OCI-LY3 (cell line): ENCODE measurements at regions not wholly inside any gene's neighbourhood (a gene's known extent, or its start where the extent isn't known, plus 50 kb on each side); places are given as distances from the start of the nearest gene placed in this dataset.
"Not testable (repeated sequence)": the region's sequence is repeated elsewhere in the genome, so short reads cannot be mapped to it uniquely, and the experiment has no call there.

ENCODE experiments used
- H2AFZ ChIP-seq: fragments of 200-600, 300-600 bp; shearing (Covaris generic); 2 replicates; pipeline ENCODE4 v1.6.0; 2014; ENCODE audit warnings: antibody characterized with exemption, low read depth, low read length
- H3K27ac ChIP-seq: fragments of 200-600, 300-600 bp; sonication (generic); 2 replicates; pipeline ENCODE4 v1.5.1; 2014; ENCODE audit warnings: mild to moderate bottlenecking, low read length, moderate library complexity, mixed read lengths
- H3K27me3 ChIP-seq: fragments of 200-600, 300-600 bp; sonication (generic); 2 replicates; pipeline ENCODE4 v1.6.1; 2014; ENCODE audit warnings: low read depth, low read length, mixed read lengths
- H3K36me3 ChIP-seq: fragments of 200-600, 300-600 bp; sonication (generic); replicated peaks from 2 replicates; pipeline ENCODE3; 2014; ENCODE audit warnings: low read depth, low read length, mixed read lengths
- H3K4me1 ChIP-seq: fragments of 300-600, 200-600 bp; sonication (generic); 2 replicates; pipeline ENCODE4 v1.6.1; 2014; ENCODE audit warnings: low read length, mixed read lengths
- H3K4me2 ChIP-seq: fragments of 200-600, 300-600 bp; sonication (generic); 2 replicates; pipeline ENCODE4 v1.6.1; 2014; ENCODE audit warnings: low read length, mixed read lengths
- H3K4me3 ChIP-seq: fragments of 300-600, 200-600 bp; sonication (generic); 2 replicates; pipeline ENCODE4 v1.5.1; 2014; ENCODE audit warnings: antibody characterized with exemption, mild to moderate bottlenecking, low read length, moderate library complexity
- H3K79me2 ChIP-seq: fragments of 300-600, 200-600 bp; shearing (Covaris generic); 2 replicates; pipeline ENCODE4 v1.6.1; 2014; ENCODE audit warnings: mild to moderate bottlenecking, low read length, mixed read lengths
- H3K9ac ChIP-seq: fragments of 300-600, 200-600 bp; shearing (Covaris generic); 2 replicates; pipeline ENCODE4 v1.6.0; 2014; ENCODE audit warnings: mild to moderate bottlenecking, low read length, moderate library complexity
- H3K9me3 ChIP-seq: fragments of 200-600, 300-600 bp; shearing (Covaris generic); 2 replicates; pipeline ENCODE4 v1.6.1; 2014; ENCODE audit warnings: low read length, mixed read lengths; ENCODE audit not compliant: insufficient read depth
- H4K20me1 ChIP-seq: fragments of 200-600, 300-600 bp; sonication (generic); 2 replicates; pipeline ENCODE4 v1.6.1; 2016; ENCODE audit warnings: low read length, mixed read lengths; ENCODE audit not compliant: insufficient read depth
- CTCF ChIP-seq: fragments of 200-600, 300-600 bp; sonication (generic); IDR thresholded peaks from 2 replicates; pipeline ENCODE4 v1.5.1; 2014; ENCODE audit warnings: antibody characterized with exemption, low read length, low read depth
- EZH2phosphoT487 ChIP-seq: fragments of 200-600 bp; shearing (Covaris generic); IDR thresholded peaks from 2 replicates; pipeline ENCODE4 v1.6.1; 2018; ENCODE audit warnings: antibody characterized with exemption, mixed run types, low read depth

- no peak overlapping the region for H3K4me3 ChIP-seq
- no peaks in the 10 kb centered on the region for H3K79me2 ChIP-seq
- no peaks in the 10 kb centered on the region for H3K4me1 ChIP-seq
- H3K36me3 ChIP-seq = no peaks in the 10 kb centered on the region
- no peaks in the 10 kb centered on the region for H3K9me3 ChIP-seq
- H3K9ac ChIP-seq = no peak overlapping the region
- H3K27ac ChIP-seq = no peak overlapping the region
- no peak overlapping the region for H2AFZ ChIP-seq
- TF ChIP-seq CTCF (no peak), EZH2phosphoT487 (no peak)
- H3K27me3 ChIP-seq = no peaks in the 10 kb centered on the region
- H3K4me2 ChIP-seq = no peak overlapping the region
- no peaks in the 10 kb centered on the region for H4K20me1 ChIP-seq
Measured at GRCh38 chr10:78464118-78464855, 430.6 kb downstream of the RPS24 start.

GRCh38 chr10:78464856-78465267 lies 431.2 kb downstream of the RPS24 start:
- H3K36me3 ChIP-seq = no peaks in the 10 kb centered on the region
- H3K27ac ChIP-seq = no peak overlapping the region
- no peak overlapping the region for H2AFZ ChIP-seq
- H3K4me1 ChIP-seq = no peaks in the 10 kb centered on the region
- no peak for TF ChIP-seq CTCF
- no peak for TF ChIP-seq EZH2phosphoT487
- H3K4me3 ChIP-seq = no peak overlapping the region
- no peaks in the 10 kb centered on the region for H3K79me2 ChIP-seq
- no peak overlapping the region for H3K4me2 ChIP-seq
- no peaks in the 10 kb centered on the region for H3K9me3 ChIP-seq
- H4K20me1 ChIP-seq = no peaks in the 10 kb centered on the region
- no peaks in the 10 kb centered on the region for H3K27me3 ChIP-seq
- H3K9ac ChIP-seq = no peak overlapping the region

- H3K9me3 ChIP-seq = no peaks in the 10 kb centered on the region
- H3K4me1 ChIP-seq = no peaks in the 10 kb centered on the region
- TF ChIP-seq CTCF (no peak), EZH2phosphoT487 (no peak)
- H3K9ac ChIP-seq = no peak overlapping the region
- H3K36me3 ChIP-seq = no peaks in the 10 kb centered on the region
- H3K27ac ChIP-seq = no peak overlapping the region
- H3K4me3 ChIP-seq = no peak overlapping the region
- no peaks in the 10 kb centered on the region for H4K20me1 ChIP-seq
- H3K79me2 ChIP-seq = no peaks in the 10 kb centered on the region
- no peak overlapping the region for H3K4me2 ChIP-seq
- no peak overlapping the region for H2AFZ ChIP-seq
- H3K27me3 ChIP-seq = no peaks in the 10 kb centered on the region
Measured at GRCh38 chr10:78465431-78465830, 431.8 kb downstream of the RPS24 start.

GRCh38 chr10:78467496-78468106 lies 433.9 kb downstream of the RPS24 start:
- Histone ChIP-seq H3K36me3 (no peaks in the 10 kb centered on the region), H3K27me3 (no peaks in the 10 kb centered on the region)
- no peak for TF ChIP-seq CTCF
- no peak for TF ChIP-seq EZH2phosphoT487

GRCh38 chr10:78468731-78469130 lies 435.1 kb downstream of the RPS24 start:
- not testable (repeated sequence) for H3K9ac ChIP-seq, H3K4me3 ChIP-seq, H2AFZ ChIP-seq, H4K20me1 ChIP-seq, H3K9me3 ChIP-seq, H3K4me2 ChIP-seq, H3K36me3 ChIP-seq, H3K27ac ChIP-seq, H3K79me2 ChIP-seq, H3K27me3 ChIP-seq, H3K4me1 ChIP-seq

More at GRCh38 chr10:78467496-78468106, 433.9 kb downstream of the RPS24 start:
- no peak overlapping the region for H3K4me3 ChIP-seq
- no peaks in the 10 kb centered on the region for H3K9me3 ChIP-seq
- no peak overlapping the region for H3K27ac ChIP-seq
- H2AFZ ChIP-seq = no peak overlapping the region
- no peaks in the 10 kb centered on the region for H4K20me1 ChIP-seq
- no peaks in the 10 kb centered on the region for H3K4me1 ChIP-seq
- no peaks in the 10 kb centered on the region for H3K79me2 ChIP-seq
- no peak overlapping the region for H3K9ac ChIP-seq
- no peak overlapping the region for H3K4me2 ChIP-seq
